DND-41 (cell line): ENCODE measurements at regions not wholly inside any gene's neighbourhood (a gene's known extent, or its start where the extent isn't known, plus 50 kb on each side); places are given as distances from the start of the nearest gene placed in this dataset.

Source experiments
- CTCF ChIP-seq: IDR thresholded peaks from 2 replicates; pipeline ENCODE4 v1.5.1; 2012; ENCODE audit warnings: borderline replicate concordance, low read length, moderate library complexity, mild to moderate bottlenecking; ENCODE audit not compliant: poor library complexity, severe bottlenecking; ENCODE audit errors: extremely low read depth
- EZH2 ChIP-seq: IDR thresholded peaks from 3 replicates; pipeline ENCODE4 v1.6.1; 2012; ENCODE audit warnings: borderline replicate concordance, low read depth, mild to moderate bottlenecking, moderate library complexity, low read length, inconsistent platforms; ENCODE audit not compliant: severe bottlenecking

DNA sequence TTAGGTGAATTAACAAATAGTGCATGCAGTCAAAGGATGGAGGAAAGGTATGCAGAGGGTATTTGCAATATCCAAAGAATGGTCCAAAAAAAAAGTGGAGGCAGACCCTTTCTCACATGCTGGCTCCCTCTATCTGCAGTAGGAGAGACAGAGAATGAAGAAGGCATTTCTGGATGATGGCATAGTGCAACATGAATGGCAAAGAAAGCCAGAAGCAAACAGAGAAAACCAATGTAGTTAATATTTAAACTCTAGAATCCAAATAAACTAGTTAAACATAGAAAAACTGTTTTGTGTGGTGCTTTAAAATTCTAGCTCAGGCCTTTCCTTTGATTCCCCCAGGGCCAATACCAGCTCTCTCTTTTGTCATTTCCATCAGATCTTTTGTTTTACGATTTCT, 403.1 kb upstream of the WWC1 start:
- TF ChIP-seq CTCF = no peak
- no peak for TF ChIP-seq EZH2
